GM23338 (cell line): ENCODE measurements at regions not wholly inside any gene's neighbourhood (a gene's known extent, or its start where the extent isn't known, plus 50 kb on each side); places are given as distances from the start of the nearest gene placed in this dataset.

Experiments used
- ATAC-seq: fragments of 200-7000 bp; cut with Tn5 transposase; 3 replicates; pipeline ENCODE4 v1.9.1; 2020
- DNase-seq: peaks from one replicate; pipeline ENCODE4 v3.0.0-alpha.2; 2015; ENCODE audit warnings: low spot score
- H2AFZ ChIP-seq: fragments of 200-600 bp; sonication (generic); 2 replicates; pipeline ENCODE4 v1.8.0; 2016; ENCODE audit warnings: antibody characterized with exemption, mild to moderate bottlenecking, moderate library complexity
- H3F3A ChIP-seq: fragments of 200-600 bp; sonication (generic); replicated peaks from 2 replicates; pipeline ENCODE4 v1.8.0; 2017; ENCODE audit warnings: antibody characterized with exemption, mixed run types, low read depth
- H3K27ac ChIP-seq: fragments of 200-600 bp; sonication (generic); 2 replicates; pipeline ENCODE4 v1.6.1; 2016; ENCODE audit warnings: low read depth
- H3K27me3 ChIP-seq: fragments of 200-600 bp; sonication (generic); 2 replicates; pipeline ENCODE4 v1.8.0; 2016; ENCODE audit warnings: mild to moderate bottlenecking, mixed run types, moderate library complexity; ENCODE audit not compliant: insufficient read depth
- H3K36me3 ChIP-seq: fragments of 200-600 bp; sonication (generic); 2 replicates; pipeline ENCODE4 v1.8.0; 2016; ENCODE audit warnings: mild to moderate bottlenecking; ENCODE audit not compliant: insufficient read depth
- H3K4me1 ChIP-seq: fragments of 200-600 bp; sonication (generic); 2 replicates; pipeline ENCODE4 v1.8.0; 2016; ENCODE audit warnings: mild to moderate bottlenecking, moderate library complexity; ENCODE audit not compliant: insufficient read depth
- H3K4me2 ChIP-seq: fragments of 200-600 bp; sonication (generic); 2 replicates; pipeline ENCODE4 v1.7.1; 2017; ENCODE audit warnings: mixed run types
- H3K4me3 ChIP-seq: fragments of 200-600 bp; sonication (generic); 2 replicates; pipeline ENCODE4 v1.6.1; 2016; ENCODE audit warnings: mixed run types
- H3K79me2 ChIP-seq: fragments of 200-600 bp; sonication (generic); replicated peaks from 2 replicates; pipeline ENCODE4 v1.8.0; 2017; ENCODE audit warnings: mild to moderate bottlenecking; ENCODE audit not compliant: insufficient read depth
- H3K9me2 ChIP-seq: fragments of 200-600 bp; sonication (generic); 2 replicates; pipeline ENCODE4 v1.8.0; 2017; ENCODE audit not compliant: insufficient read depth
- H4K20me1 ChIP-seq: fragments of 200-600 bp; sonication (generic); replicated peaks from 2 replicates; pipeline ENCODE4 v1.8.0; 2017; ENCODE audit warnings: mild to moderate bottlenecking; ENCODE audit not compliant: insufficient read depth
- H3K27ac Mint-ChIP-seq: 2 replicates; pipeline ENCODE4 v1.8.0; 2020; ENCODE audit warnings: inconsistent platforms, mild to moderate bottlenecking, moderate library complexity, mixed read lengths
- H3K27me3 Mint-ChIP-seq: 3 replicates; pipeline ENCODE4 v1.8.0; 2022; ENCODE audit warnings: low read depth, mild to moderate bottlenecking, moderate library complexity, mixed read lengths, inconsistent platforms; ENCODE audit not compliant: insufficient read depth, poor library complexity
- H3K36me3 Mint-ChIP-seq: 3 replicates; pipeline ENCODE4 v1.8.0; 2021; ENCODE audit warnings: low read depth, mild to moderate bottlenecking, inconsistent platforms, moderate library complexity, mixed read lengths
- H3K4me1 Mint-ChIP-seq: 3 replicates; pipeline ENCODE4 v1.8.0; 2020; ENCODE audit warnings: mild to moderate bottlenecking, inconsistent platforms, mixed read lengths
- H3K4me3 Mint-ChIP-seq: 3 replicates; pipeline ENCODE4 v1.8.0; 2021; ENCODE audit warnings: moderate library complexity, mild to moderate bottlenecking, inconsistent platforms, mixed read lengths
- H3K9me3 Mint-ChIP-seq: 3 replicates; pipeline ENCODE4 v1.8.0; 2020; ENCODE audit warnings: moderate library complexity, mild to moderate bottlenecking, inconsistent platforms, mixed read lengths
- CREB1 ChIP-seq: fragments of 250-450 bp; sonication (Bioruptor Pico); IDR thresholded peaks from 2 replicates; pipeline ENCODE4 v1.5.0; 2020; ENCODE audit warnings: low read depth, mild to moderate bottlenecking, moderate library complexity
- CTCF ChIP-seq, 2 experiments: fragments of 200-600 bp in 1 of 2; sonication (generic) in 1 of 2; conservative IDR thresholded peaks; 2 replicates each; pipeline versions ENCODE4 v1.5.1 to v1.6.1; 2016 to 2017; ENCODE audit warnings: antibody characterized with exemption in 2 of 2, low read depth in 2 of 2, mild to moderate bottlenecking in 2 of 2, moderate library complexity in 1 of 2
- EZH2 ChIP-seq: fragments of 200-600 bp; sonication (generic); IDR thresholded peaks from one replicate; pipeline ENCODE4 v1.8.0; 2017; ENCODE audit warnings: antibody characterized with exemption, mild to moderate bottlenecking, low read depth; ENCODE audit not compliant: unreplicated experiment
- EZH2phosphoT487 ChIP-seq: fragments of 200-600 bp; sonication (generic); IDR thresholded peaks from one replicate; pipeline ENCODE4 v1.8.1; 2018; ENCODE audit warnings: antibody characterized with exemption; ENCODE audit not compliant: unreplicated experiment
- JUNB ChIP-seq: IDR thresholded peaks from one replicate; pipeline ENCODE4 v1.6.1; 2016; ENCODE audit warnings: antibody characterized with exemption; ENCODE audit not compliant: unreplicated experiment
- POLR2AphosphoS5 ChIP-seq: IDR thresholded peaks from 2 replicates; pipeline ENCODE4 v1.6.1; 2016; ENCODE audit warnings: antibody characterized with exemption, low read depth
- STAT1 ChIP-seq: IDR thresholded peaks from one replicate; pipeline ENCODE4 v1.6.1; 2016; ENCODE audit warnings: antibody characterized with exemption; ENCODE audit not compliant: unreplicated experiment
- ZNF114 ChIP-seq: fragments of 250-450 bp; sonication (Bioruptor Pico); IDR thresholded peaks from 2 replicates; pipeline ENCODE4 v1.5.0; 2020; ENCODE audit warnings: mild to moderate bottlenecking, moderate library complexity
- ZNF331 ChIP-seq: fragments of 250-450 bp; sonication (Bioruptor Pico); IDR thresholded peaks from 2 replicates; pipeline ENCODE4 v1.5.0; 2020; ENCODE audit warnings: low read depth, mild to moderate bottlenecking, moderate library complexity
- TF ChIP-seq, protein P1 (sequence below): fragments of 250-450 bp; sonication (Bioruptor Pico); IDR thresholded peaks from 2 replicates; pipeline ENCODE4 v1.5.0; 2020; ENCODE audit warnings: mild to moderate bottlenecking, moderate library complexity
- TF ChIP-seq, protein P2 (sequence below): IDR thresholded peaks from 2 replicates; pipeline ENCODE4 v1.6.1; 2016; ENCODE audit warnings: antibody characterized with exemption

DNA sequence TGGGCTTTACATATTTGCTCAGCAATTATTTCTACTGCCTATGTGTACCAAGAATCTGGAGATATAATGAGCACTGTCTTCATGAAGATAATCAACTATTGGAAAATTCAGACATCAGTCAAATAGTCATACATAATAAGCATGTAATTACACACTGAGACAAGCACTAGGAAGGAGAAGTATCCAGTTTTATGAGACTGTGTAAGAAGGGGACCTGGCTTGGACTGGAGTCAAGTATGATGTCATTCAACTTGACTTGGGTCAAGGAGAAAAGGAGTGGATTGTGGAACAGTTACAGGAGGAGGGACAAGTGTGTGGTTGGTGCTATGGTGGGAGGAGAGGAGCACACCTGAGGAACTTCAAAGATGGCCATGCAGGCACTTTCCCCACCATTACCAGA is 419.8 kb upstream of the TRIB2 start:
- H3K27ac Mint-ChIP-seq, result no peak overlapping the region
- no peak for DNase-seq
- H3K36me3 Mint-ChIP-seq, result no peaks in the 10 kb centered on the region; the same call in 2 of the 3 replicates
- TF ChIP-seq CREB1 (CRISPR knock-in tag) (no peak), CTCF (conservative IDR thresholded peaks at IDR 0.05; ENCODE audit: low read depth in 2 of 2) (no peak), JUNB (no peak), STAT1 (no peak), ZNF114 (CRISPR knock-in tag) (no peak), ZNF331 (no peak), EZH2phosphoT487 (no peak), POLR2AphosphoS5 (no peak), EZH2 (no peak)
- TF ChIP-seq, protein P1, sequence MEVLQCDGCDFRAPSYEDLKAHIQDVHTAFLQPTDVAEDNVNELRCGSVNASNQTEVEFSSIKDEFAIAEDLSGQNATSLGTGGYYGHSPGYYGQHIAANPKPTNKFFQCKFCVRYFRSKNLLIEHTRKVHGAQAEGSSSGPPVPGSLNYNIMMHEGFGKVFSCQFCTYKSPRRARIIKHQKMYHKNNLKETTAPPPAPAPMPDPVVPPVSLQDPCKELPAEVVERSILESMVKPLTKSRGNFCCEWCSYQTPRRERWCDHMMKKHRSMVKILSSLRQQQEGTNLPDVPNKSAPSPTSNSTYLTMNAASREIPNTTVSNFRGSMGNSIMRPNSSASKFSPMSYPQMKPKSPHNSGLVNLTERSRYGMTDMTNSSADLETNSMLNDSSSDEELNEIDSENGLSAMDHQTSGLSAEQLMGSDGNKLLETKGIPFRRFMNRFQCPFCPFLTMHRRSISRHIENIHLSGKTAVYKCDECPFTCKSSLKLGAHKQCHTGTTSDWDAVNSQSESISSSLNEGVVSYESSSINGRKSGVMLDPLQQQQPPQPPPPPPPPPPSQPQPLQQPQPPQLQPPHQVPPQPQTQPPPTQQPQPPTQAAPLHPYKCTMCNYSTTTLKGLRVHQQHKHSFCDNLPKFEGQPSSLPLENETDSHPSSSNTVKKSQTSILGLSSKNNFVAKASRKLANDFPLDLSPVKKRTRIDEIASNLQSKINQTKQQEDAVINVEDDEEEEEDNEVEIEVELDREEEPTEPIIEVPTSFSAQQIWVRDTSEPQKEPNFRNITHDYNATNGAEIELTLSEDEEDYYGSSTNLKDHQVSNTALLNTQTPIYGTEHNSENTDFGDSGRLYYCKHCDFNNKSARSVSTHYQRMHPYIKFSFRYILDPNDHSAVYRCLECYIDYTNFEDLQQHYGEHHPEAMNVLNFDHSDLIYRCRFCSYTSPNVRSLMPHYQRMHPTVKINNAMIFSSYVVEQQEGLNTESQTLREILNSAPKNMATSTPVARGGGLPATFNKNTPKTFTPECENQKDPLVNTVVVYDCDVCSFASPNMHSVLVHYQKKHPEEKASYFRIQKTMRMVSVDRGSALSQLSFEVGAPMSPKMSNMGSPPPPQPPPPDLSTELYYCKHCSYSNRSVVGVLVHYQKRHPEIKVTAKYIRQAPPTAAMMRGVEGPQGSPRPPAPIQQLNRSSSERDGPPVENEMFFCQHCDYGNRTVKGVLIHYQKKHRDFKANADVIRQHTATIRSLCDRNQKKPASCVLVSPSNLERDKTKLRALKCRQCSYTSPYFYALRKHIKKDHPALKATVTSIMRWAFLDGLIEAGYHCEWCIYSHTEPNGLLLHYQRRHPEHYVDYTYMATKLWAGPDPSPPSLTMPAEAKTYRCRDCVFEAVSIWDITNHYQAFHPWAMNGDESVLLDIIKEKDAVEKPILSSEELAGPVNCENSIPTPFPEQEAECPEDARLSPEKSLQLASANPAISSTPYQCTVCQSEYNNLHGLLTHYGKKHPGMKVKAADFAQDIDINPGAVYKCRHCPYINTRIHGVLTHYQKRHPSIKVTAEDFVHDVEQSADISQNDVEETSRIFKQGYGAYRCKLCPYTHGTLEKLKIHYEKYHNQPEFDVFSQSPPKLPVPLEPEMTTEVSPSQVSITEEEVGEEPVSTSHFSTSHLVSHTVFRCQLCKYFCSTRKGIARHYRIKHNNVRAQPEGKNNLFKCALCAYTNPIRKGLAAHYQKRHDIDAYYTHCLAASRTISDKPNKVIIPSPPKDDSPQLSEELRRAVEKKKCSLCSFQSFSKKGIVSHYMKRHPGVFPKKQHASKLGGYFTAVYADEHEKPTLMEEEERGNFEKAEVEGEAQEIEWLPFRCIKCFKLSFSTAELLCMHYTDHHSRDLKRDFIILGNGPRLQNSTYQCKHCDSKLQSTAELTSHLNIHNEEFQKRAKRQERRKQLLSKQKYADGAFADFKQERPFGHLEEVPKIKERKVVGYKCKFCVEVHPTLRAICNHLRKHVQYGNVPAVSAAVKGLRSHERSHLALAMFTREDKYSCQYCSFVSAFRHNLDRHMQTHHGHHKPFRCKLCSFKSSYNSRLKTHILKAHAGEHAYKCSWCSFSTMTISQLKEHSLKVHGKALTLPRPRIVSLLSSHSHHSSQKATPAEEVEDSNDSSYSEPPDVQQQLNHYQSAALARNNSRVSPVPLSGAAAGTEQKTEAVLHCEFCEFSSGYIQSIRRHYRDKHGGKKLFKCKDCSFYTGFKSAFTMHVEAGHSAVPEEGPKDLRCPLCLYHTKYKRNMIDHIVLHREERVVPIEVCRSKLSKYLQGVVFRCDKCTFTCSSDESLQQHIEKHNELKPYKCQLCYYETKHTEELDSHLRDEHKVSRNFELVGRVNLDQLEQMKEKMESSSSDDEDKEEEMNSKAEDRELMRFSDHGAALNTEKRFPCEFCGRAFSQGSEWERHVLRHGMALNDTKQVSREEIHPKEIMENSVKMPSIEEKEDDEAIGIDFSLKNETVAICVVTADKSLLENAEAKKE, result no peak
- TF ChIP-seq, protein P2, sequence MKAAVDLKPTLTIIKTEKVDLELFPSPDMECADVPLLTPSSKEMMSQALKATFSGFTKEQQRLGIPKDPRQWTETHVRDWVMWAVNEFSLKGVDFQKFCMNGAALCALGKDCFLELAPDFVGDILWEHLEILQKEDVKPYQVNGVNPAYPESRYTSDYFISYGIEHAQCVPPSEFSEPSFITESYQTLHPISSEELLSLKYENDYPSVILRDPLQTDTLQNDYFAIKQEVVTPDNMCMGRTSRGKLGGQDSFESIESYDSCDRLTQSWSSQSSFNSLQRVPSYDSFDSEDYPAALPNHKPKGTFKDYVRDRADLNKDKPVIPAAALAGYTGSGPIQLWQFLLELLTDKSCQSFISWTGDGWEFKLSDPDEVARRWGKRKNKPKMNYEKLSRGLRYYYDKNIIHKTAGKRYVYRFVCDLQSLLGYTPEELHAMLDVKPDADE, result no peak
- Histone ChIP-seq H3K4me3 (no peak overlapping the region), H3K36me3 (no peaks in the 10 kb centered on the region), H3K27me3 (no peaks in the 10 kb centered on the region), H3K27ac (no peak overlapping the region), H2AFZ (no peak overlapping the region), H3K79me2 (no peaks in the 10 kb centered on the region), H3K9me2 (peaks cover 20% of the 10 kb centered on the region; the same call in 1 of the 2 replicates), H4K20me1 (no peaks in the 10 kb centered on the region), H3K4me1 (0 out of 2 replicates have a peak, but pooled peaks cover 3% of the 10 kb centered on the region), H3F3A (no peaks in the 10 kb centered on the region), H3K4me2 (no peak overlapping the region)
- no peak overlapping the region for H3K4me3 Mint-ChIP-seq
- no peak for ATAC-seq
- no peaks in the 10 kb centered on the region for H3K27me3 Mint-ChIP-seq
- no peaks in the 10 kb centered on the region for H3K4me1 Mint-ChIP-seq
- H3K9me3 Mint-ChIP-seq, result no peaks in the 10 kb centered on the region; the same call in 1 of the 3 replicates
